ENCODE measurements at regions not wholly inside any gene's neighbourhood (a gene's known extent, or its start where the extent isn't known, plus 50 kb on each side); places are given as distances from the start of the nearest gene placed in this dataset.

- CTCF ChIA-PET: no interaction called here
- Histone ChIP-seq H3K4me3 (no peak overlapping the region), H3K27ac (no peak overlapping the region), H3K9me3 (no peaks in the 10 kb centered on the region), H3K4me2 (no peak overlapping the region), H3K4me1 (no peaks in the 10 kb centered on the region)
- POLR2A ChIA-PET: no interaction called here
- ATAC-seq (no peak), DNase-seq (ENCODE audit: low read depth in 1 of 2, low spot score in 1 of 2) (no peak), FAIRE-seq (no peak)
- TF ChIP-seq KDM5A (IDR thresholded peaks at IDR 0.05) (no peak), FOSL2 (IDR thresholded peaks at IDR 0.05) (no peak), FOSL2 (CRISPR knock-in tag; IDR thresholded peaks at IDR 0.05) (no peak), MAFK (IDR thresholded peaks at IDR 0.05; ENCODE audit: partially characterized antibody) (peak; percentile 84)
Measured at GRCh38 chr5:110323832-110324231, 402.6 kb downstream of the TMEM232 start.

GRCh38 chr5:110324876-110325275 is 401.6 kb downstream of the TMEM232 start:
- ChIA-PET POLR2A (no interaction called here), CTCF (no interaction called here)
- Histone ChIP-seq H3K4me2 (no peak overlapping the region), H3K9me3 (no peaks in the 10 kb centered on the region), H3K4me1 (no peaks in the 10 kb centered on the region), H3K4me3 (no peak overlapping the region), H3K27ac (no peak overlapping the region)
- no peak for TF ChIP-seq CBX8 (IDR thresholded peaks at IDR 0.05)
- TF ChIP-seq BCL3 (IDR thresholded peaks at IDR 0.05): no peak
- no peak for TF ChIP-seq POLR2AphosphoS2 (conservative IDR thresholded peaks at IDR 0.05; ENCODE audit: low read length)
- TF ChIP-seq HES2 (IDR thresholded peaks at IDR 0.05): no peak
- no peak for TF ChIP-seq MAX (IDR thresholded peaks at IDR 0.05)
- no peak for TF ChIP-seq ZSCAN20 (CRISPR knock-in tag; IDR thresholded peaks at IDR 0.05)
- no peak for TF ChIP-seq RNF2 (IDR thresholded peaks at IDR 0.05; ENCODE audit: borderline replicate concordance, low read depth)
- TF ChIP-seq FOSB (CRISPR knock-in tag; IDR thresholded peaks at IDR 0.05): no peak
- WGBS (ENCODE audit: missing lambda C conversion rate): 8% methylated on average over 1 of the region's 1 CpG
- FAIRE-seq (no peak), ATAC-seq (no peak), DNase-seq (ENCODE audit: low read depth in 1 of 2, low spot score in 1 of 2) (no peak)

GRCh38 chr5:110329955-110330525 is 396.4 kb downstream of the TMEM232 start:
- 7% methylated on average over 5 of the region's 5 CpGs for WGBS (ENCODE audit: missing lambda C conversion rate)
- no peak for FAIRE-seq
- POLR2A ChIA-PET: no interaction called here

More at GRCh38 chr5:110329955-110330525, 396.4 kb downstream of the TMEM232 start:
- Histone ChIP-seq H3K4me1 (no peaks in the 10 kb centered on the region), H3K4me2 (no peak overlapping the region), H3K4me3 (no peak overlapping the region), H3K9me3 (no peaks in the 10 kb centered on the region), H3K27ac (no peak overlapping the region)
- ATAC-seq (no peak), DNase-seq (ENCODE audit: low read depth in 1 of 2, low spot score in 1 of 2) (no peak)
- TF ChIP-seq HEYL (CRISPR knock-in tag; IDR thresholded peaks at IDR 0.05): no peak
- no peak for TF ChIP-seq JUN (IDR thresholded peaks at IDR 0.05)
- no peak for TF ChIP-seq E2F6 (IDR thresholded peaks at IDR 0.05; ENCODE audit: borderline replicate concordance, low read depth)
- no peak for TF ChIP-seq MAZ (IDR thresholded peaks at IDR 0.05; ENCODE audit: borderline replicate concordance, low read depth, low read length)
- no peak for TF ChIP-seq GATA3 (IDR thresholded peaks at IDR 0.05; ENCODE audit: borderline replicate concordance)
- no peak for TF ChIP-seq NR3C1 (IDR thresholded peaks at IDR 0.05)
- TF ChIP-seq HMGXB4 (CRISPR knock-in tag; IDR thresholded peaks at IDR 0.05; ENCODE audit: borderline replicate concordance): no peak
- TF ChIP-seq MAX (IDR thresholded peaks at IDR 0.05): no peak
- TF ChIP-seq USF2 (IDR thresholded peaks at IDR 0.05): no peak
- TF ChIP-seq MYC (IDR thresholded peaks at IDR 0.05; ENCODE audit: borderline replicate concordance, low read length): no peak
- TF ChIP-seq MAFK (IDR thresholded peaks at IDR 0.05; ENCODE audit: partially characterized antibody): no peak
- TF ChIP-seq JUNB (IDR thresholded peaks at IDR 0.05): no peak
- TF ChIP-seq RARB (CRISPR knock-in tag; IDR thresholded peaks at IDR 0.05): no peak
- no peak for TF ChIP-seq ATOH8 (CRISPR knock-in tag; IDR thresholded peaks at IDR 0.05; ENCODE audit: low read depth)
- CTCF ChIA-PET: no interaction called here
